ENCODE measurements at regions not wholly inside any gene's neighbourhood (a gene's known extent, or its start where the extent isn't known, plus 50 kb on each side); places are given as distances from the start of the nearest gene placed in this dataset.
"Not testable (repeated sequence)": the region's sequence is repeated elsewhere in the genome, so short reads cannot be mapped to it uniquely, and the experiment has no call there.

DNA sequence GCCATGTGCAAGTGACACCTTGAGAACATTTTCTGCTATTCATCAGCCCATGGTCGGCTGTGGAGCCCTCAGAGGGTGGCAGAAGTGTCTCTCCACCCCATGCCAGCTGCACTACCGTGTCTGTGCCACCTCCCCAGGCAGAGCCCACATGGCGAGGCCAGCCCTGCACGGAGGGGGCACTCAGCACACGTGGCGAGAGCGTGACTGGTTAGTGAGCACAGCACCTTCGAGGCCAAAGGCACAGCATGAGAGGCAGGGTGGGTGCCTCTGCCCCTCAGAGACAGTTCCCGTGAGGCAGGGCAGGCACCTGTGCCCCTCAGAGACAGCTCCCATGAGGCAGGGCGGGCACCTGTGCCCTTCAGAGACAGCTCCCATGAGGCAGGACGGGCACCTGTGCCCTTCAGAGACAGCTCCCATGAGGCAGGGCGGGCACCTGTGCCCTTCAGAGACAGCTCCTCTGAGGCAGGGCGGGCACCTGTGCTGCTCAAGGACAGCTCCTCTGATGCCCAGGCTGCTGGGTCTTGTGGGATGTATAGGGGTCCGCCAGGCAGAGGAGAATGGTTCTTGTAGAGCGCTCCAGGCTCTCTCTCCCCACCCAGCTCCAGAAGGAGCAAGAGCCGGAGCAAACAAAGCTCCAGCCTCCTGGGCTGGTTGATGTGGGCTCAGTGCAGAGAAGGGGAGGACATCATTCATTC lies 179.8 kb upstream of the PPP1R26 start:
- DNase-seq: no peak

- DNase-seq: no peak
These were observed 179.0 kb upstream of the PPP1R26 start for GRCh38 chr9:135300346-135301141.

GRCh38 chr9:135301271-135302263 lies 178.0 kb upstream of the PPP1R26 start:
- no peak for DNase-seq

GRCh38 chr9:135302329-135303279 lies 177.0 kb upstream of the PPP1R26 start:
- DNase-seq: no peak

DNA sequence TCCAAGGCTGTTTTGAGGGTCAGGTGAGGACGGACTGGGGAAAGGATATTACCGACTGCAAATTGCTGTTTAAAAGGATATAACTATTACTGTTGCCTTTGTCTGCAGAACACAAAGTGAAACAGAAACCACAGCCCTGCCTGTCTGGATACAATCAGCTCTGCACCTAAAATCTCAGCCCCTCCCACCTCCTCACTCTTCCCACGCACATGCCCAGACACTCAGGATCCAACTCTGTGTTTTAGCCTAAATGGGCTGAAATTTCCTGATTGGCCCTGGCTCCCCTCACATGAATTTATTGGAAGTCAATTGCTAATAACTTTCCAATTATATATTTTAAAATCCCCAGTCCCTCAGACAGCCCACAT lies 176.3 kb upstream of the PPP1R26 start:
- DNase-seq: no peak

DNA sequence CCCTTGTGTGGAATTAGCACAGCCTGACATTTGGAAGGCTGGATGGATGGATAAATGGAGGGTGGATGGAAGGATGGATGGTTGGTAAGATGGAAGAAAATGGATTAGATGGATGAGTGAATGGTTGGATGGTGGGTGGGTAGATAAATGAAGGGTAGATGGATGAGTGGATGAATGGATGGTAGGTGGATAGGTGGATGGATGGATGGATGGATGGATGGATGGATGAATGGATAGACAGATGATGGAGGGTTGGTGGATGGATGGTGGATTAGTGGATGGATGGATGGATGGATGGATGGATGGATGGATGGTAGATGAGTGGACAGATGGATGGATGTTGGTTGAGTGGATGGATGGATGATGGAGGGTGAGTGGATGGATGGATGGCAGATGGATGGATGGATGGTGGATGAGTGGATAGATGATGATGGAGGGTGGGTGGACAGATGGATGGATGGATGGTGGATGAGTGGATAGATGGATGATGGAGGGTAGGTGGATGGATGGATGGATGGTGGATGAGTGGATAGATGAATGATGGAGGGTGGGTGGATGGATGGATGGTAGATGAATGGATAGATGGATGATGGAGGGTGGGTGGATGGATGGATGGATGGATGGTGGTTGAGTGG lies 175.6 kb upstream of the PPP1R26 start:
- DNase-seq: no peak

GRCh38 chr9:135304886-135305285 lies 174.7 kb upstream of the PPP1R26 start:
- DNase-seq: no peak

- DNase-seq: no peak
These were observed 173.9 kb upstream of the PPP1R26 start for GRCh38 chr9:135305546-135306180.

- DNase-seq: no peak
These were observed 172.9 kb upstream of the PPP1R26 start for GRCh38 chr9:135306699-135307098.

DNA sequence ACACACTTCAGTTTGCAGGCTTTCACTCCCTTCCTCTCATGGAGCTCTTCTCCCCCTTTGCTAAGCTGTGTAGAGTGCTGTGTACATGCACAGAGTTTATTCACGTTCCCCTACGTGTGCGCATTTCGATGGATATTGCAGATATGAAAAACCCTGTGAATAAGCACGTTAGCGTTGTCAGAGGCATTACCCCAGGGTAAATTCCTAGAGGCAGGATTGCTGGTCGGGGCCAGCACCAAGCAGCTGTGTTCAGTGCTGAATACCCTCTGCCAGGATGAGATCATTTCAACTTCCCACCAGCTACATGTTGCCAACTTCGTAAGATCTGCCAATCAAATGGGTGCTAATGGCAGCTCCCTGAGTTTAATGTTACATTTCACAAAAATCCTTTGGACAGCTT lies 172.3 kb upstream of the PPP1R26 start:
- no peak for DNase-seq

DNA sequence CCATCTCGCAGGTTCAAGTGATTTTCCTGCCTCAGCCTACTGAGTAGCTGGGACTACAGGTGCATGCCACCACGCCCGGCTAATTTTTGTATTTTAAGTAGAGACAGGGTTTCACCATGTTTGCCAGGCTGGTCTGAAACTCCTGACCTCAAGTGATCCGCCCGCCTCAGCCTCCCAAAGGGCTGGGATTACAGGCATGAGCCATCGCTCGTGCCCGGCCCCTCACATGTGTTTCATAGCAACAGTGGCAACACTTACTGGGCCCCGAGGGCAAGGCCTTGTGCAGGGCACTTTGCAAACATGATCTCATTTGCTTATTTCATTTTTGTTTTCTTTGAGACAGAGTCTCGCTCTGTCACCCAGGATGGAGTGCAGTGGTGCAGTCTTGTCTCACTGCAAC lies 171.7 kb upstream of the PPP1R26 start:
- not testable (repeated sequence) for DNase-seq

DNA sequence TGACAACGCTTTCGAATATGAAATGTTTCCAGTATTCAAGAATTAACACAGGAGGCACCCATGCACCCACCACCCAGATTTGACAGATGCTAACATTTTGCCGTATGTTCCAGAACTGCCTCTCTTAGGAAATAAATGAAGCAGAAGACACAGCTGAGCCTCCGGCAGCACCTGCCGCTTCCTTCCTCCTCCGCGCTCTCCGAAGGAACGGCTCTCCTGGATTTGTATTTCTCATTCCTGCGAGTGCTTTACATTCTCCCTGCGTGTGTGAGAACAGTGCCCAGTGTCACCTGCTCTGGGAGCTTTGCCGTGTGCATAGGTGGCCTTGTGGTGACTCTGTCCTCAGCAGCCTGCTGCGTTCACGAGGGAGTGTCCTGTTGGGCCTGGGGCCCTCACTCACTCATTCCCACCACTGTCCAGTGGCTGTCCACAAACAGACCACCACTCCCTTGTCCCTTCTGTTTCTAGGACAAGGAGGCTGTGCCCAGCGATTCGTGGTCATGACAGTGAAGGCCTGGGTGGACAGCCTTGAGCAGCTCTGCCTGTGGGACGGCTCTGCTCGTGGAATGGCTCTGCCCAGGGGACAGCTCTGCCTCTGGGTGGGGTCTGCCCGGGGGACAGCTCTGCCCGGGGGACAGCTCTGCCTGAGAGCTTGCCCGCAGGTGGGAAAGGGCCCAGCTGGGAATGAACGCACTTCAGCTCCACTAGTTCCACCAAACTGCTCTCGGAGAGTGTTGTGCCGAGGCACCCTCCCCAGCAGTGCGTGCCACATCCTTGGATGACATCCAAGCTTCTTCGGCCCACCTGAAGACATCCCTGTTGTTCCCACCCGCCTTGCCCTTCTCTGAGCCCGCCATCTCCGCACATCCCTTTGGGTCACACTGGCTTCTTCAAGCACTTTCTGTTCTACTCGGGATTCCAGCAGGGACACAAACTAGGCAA lies 170.5 kb upstream of the PPP1R26 start:
- no peak for DNase-seq

GRCh38 chr9:135309763-135310125 lies 169.8 kb upstream of the PPP1R26 start:
- no peak for DNase-seq

- no peak for DNase-seq
These were observed 169.4 kb upstream of the PPP1R26 start for GRCh38 chr9:135310134-135310533.

DNA sequence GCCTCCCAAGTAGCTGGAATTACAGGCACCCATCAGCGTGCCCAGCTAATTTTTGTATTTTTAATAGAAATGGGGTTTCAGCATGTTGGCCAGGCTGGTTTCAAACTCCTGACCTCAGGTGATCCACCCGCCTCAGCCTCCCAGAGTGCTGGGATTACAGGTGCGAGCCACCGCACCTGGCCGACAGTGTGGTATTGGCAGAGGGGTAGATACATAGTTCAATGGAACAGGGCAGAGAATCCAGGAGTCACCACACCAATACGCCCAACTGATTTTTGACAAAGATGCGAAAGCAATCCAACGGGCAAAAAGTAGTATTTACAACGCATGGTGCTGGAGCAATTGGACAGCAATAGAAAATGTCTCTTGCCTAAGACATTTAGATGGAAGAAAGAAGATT lies 164.0 kb upstream of the PPP1R26 start:
- DNase-seq: no peak

- DNase-seq: no peak
These were observed 159.3 kb upstream of the PPP1R26 start for GRCh38 chr9:135320331-135320730.

GRCh38 chr9:135320943-135321342 lies 158.6 kb upstream of the PPP1R26 start:
- no peak for DNase-seq

GRCh38 chr9:135321580-135321979 lies 158.0 kb upstream of the PPP1R26 start:
- DNase-seq: no peak

DNA sequence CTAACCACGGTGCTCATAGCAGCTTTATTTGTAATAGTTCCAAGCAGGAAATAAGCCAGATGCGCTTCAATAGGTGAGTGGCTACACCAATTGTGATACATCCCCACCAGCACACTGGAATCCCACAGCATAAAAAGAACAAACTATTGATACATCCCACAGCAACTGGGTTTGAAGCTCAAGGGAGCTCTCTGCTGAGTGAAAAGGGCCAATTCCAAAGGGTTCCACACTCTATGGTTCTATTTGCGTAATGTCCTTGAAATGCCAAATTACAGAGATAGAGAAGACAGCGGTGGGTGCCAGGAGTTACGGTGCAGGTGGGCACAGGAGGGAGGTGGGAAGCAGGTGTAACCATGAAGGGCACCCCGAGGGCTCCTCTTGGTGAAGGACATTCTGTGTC lies 155.3 kb upstream of the PPP1R26 start:
- DNase-seq: no peak

- DNase-seq: no peak
These were observed 153.4 kb upstream of the PPP1R26 start for GRCh38 chr9:135326141-135326540.
